ENCODE measurements at regions not wholly inside any gene's neighbourhood (a gene's known extent, or its start where the extent isn't known, plus 50 kb on each side); places are given as distances from the start of the nearest gene placed in this dataset.
A peak's percentile ranks its signal among the peaks of the same experiment; 100 is the strongest.
"Not testable (repeated sequence)": the region's sequence is repeated elsewhere in the genome, so short reads cannot be mapped to it uniquely, and the experiment has no call there.

DNA sequence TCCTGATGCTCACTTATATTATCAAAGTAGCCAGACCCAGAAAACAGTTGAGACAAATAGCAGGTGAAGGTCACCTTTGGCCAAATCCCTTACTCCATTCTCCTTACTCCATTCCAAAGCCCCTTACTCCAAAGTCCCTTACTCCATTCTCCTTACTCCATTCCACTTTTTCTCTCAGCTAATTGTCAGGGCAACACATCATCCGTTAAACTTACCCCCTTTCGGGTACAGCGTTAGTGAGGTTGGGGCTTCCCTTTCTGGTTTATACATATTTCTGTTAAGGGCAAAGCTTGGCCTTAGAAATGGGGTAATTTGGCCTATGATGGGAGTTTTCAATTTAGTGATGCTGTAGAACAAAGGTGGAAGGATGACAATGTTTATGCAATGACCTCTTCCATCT is 111.8 kb upstream of the CCND2 start:
- Mint-ChIP-seq H3K9me3 (no peaks in the 10 kb centered on the region), H3K27me3 (no peaks in the 10 kb centered on the region), H3K27ac (ENCODE audit: low read depth) (no peak overlapping the region), H3K4me1 (peaks cover 14% of the 10 kb centered on the region), H3K4me3 (no peak overlapping the region), H3K36me3 (ENCODE audit: insufficient read depth) (peaks cover 5% of the 10 kb centered on the region)
- no peak for DNase-seq (ENCODE audit: low spot score in 2 of 2)
- ATAC-seq (replicated peaks; ENCODE audit: extremely low read depth, poor library complexity, severe bottlenecking) = no peak

GRCh38 chr12:4160314-4161040 is 113.1 kb upstream of the CCND2 start:
- Mint-ChIP-seq H3K27me3 (no peaks in the 10 kb centered on the region), H3K4me3 (no peak overlapping the region), H3K9me3 (no peaks in the 10 kb centered on the region), H3K4me1 (peaks cover 25% of the 10 kb centered on the region), H3K27ac (ENCODE audit: low read depth) (no peak overlapping the region), H3K36me3 (ENCODE audit: insufficient read depth) (peaks cover 5% of the 10 kb centered on the region)
- DNase-seq (ENCODE audit: low spot score in 2 of 2) = no peak
- no peak for ATAC-seq (replicated peaks; ENCODE audit: extremely low read depth, poor library complexity, severe bottlenecking)

- Mint-ChIP-seq H3K27ac (ENCODE audit: low read depth) (no peak overlapping the region), H3K4me3 (no peak overlapping the region), H3K36me3 (ENCODE audit: insufficient read depth) (peaks cover 4% of the 10 kb centered on the region), H3K27me3 (no peaks in the 10 kb centered on the region), H3K9me3 (no peaks in the 10 kb centered on the region), H3K4me1 (peaks cover 23% of the 10 kb centered on the region)
- DNase-seq (ENCODE audit: low spot score in 2 of 2) (no peak), ATAC-seq (replicated peaks; ENCODE audit: extremely low read depth, poor library complexity, severe bottlenecking) (no peak)
These were observed 113.7 kb upstream of the CCND2 start for GRCh38 chr12:4159851-4160250.

DNA sequence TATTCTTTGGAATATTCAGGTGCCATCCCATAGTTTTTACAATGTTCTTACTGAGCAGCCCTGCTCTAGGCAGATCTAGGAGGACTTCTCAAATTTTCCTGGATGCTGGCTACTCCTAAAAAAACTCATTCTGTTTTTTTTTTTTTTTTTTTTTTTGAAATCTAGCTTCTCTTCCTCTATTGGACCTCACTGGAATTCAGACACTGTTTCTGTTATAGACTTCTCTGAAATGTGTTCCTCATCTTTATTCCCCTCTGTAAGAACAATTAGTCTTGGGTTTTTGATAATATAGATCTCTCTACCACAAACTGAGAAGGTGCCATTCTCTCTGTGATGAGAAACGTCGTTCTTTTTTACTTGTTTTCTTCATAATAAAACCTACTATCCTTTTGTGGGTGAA is 115.3 kb upstream of the CCND2 start:
- H3K4me3 Mint-ChIP-seq = no peak overlapping the region
- DNase-seq (ENCODE audit: low spot score in 2 of 2) = no peak
- H3K36me3 Mint-ChIP-seq (ENCODE audit: insufficient read depth) = peaks cover 2% of the 10 kb centered on the region
- ATAC-seq (replicated peaks; ENCODE audit: extremely low read depth, poor library complexity, severe bottlenecking) = no peak
- H3K27me3 Mint-ChIP-seq = no peaks in the 10 kb centered on the region
- H3K9me3 Mint-ChIP-seq = no peaks in the 10 kb centered on the region
- peaks cover 30% of the 10 kb centered on the region for H3K4me1 Mint-ChIP-seq
- no peak overlapping the region for H3K27ac Mint-ChIP-seq (ENCODE audit: low read depth)

- Mint-ChIP-seq H3K36me3 (ENCODE audit: insufficient read depth) (peaks cover 2% of the 10 kb centered on the region), H3K9me3 (no peaks in the 10 kb centered on the region), H3K4me3 (no peak overlapping the region), H3K4me1 (peaks cover 41% of the 10 kb centered on the region), H3K27ac (ENCODE audit: low read depth) (no peak overlapping the region), H3K27me3 (no peaks in the 10 kb centered on the region)
- ATAC-seq (replicated peaks; ENCODE audit: extremely low read depth, poor library complexity, severe bottlenecking) = no peak
- no peak for DNase-seq (ENCODE audit: low spot score in 2 of 2)
These were observed 116.4 kb upstream of the CCND2 start for GRCh38 chr12:4157122-4157521.

DNA sequence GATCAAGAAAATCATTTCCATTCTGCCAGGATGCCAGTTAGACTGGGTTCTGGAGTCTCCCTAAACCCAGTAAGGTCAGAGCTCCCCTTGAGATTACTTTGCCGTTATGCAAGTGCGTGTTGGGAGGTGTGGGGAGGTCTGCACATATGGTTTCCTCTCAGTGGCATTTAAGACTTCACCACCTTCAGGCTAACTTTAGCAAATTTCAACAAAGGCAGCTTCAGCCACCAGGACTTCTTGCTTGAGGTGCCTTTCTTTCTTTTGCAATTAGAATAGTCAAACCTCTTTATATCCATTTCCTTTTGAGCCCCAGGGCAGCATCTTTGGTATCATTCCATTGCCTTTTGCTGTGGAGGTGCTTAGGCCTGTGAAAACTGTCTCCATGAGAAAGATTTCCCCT is 117.2 kb upstream of the CCND2 start:
- peaks cover 2% of the 10 kb centered on the region for H3K36me3 Mint-ChIP-seq (ENCODE audit: insufficient read depth)
- DNase-seq (ENCODE audit: low spot score in 2 of 2) (no peak), ATAC-seq (replicated peaks; ENCODE audit: extremely low read depth, poor library complexity, severe bottlenecking) (no peak)
- no peaks in the 10 kb centered on the region for H3K9me3 Mint-ChIP-seq
- H3K27ac Mint-ChIP-seq (ENCODE audit: low read depth) = no peak overlapping the region
- peaks cover 43% of the 10 kb centered on the region for H3K4me1 Mint-ChIP-seq
- no peak overlapping the region for H3K4me3 Mint-ChIP-seq
- H3K27me3 Mint-ChIP-seq = no peaks in the 10 kb centered on the region

GRCh38 chr12:4154672-4155225 is 118.8 kb upstream of the CCND2 start:
- DNase-seq (ENCODE audit: low spot score in 2 of 2) = no peak
- Mint-ChIP-seq H3K27me3 (no peaks in the 10 kb centered on the region), H3K4me1 (peaks cover 43% of the 10 kb centered on the region), H3K27ac (ENCODE audit: low read depth) (no peak overlapping the region), H3K9me3 (no peaks in the 10 kb centered on the region), H3K36me3 (ENCODE audit: insufficient read depth) (peaks cover 2% of the 10 kb centered on the region), H3K4me3 (peak overlapping the region; percentile 6)
- no peak for ATAC-seq (replicated peaks; ENCODE audit: extremely low read depth, poor library complexity, severe bottlenecking)

DNA sequence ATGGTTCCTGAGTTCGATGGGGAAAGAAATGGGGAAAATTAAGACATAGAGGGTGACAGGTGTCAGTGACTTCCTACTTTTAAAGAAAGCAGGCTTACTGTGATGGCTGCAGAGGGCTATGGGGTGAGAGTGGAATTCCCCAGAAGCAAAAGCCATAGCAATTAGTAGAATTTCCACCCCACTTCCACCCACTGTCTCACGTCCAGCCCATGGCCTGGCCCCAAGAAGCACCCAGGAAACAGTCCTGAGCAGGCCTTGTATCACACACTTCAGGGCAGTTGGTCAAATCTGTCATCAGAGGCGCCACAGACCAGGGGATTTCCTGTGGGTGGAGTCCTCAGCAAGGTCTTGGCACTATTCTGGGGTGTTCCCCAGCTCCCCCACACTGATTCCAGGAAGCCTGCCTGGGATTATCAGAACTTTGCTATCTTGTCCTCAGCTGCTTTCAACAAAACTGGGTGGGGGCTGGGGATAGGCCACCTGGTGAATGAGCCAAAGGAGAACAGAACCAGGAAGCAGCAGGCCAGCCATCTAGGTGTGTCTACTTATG is 120.1 kb upstream of the CCND2 start:
- no peak for DNase-seq (ENCODE audit: low spot score in 2 of 2)
- Mint-ChIP-seq H3K4me1 (peaks cover 51% of the 10 kb centered on the region), H3K9me3 (no peaks in the 10 kb centered on the region), H3K4me3 (peak overlapping the region; percentile 34), H3K27ac (ENCODE audit: low read depth) (peak overlapping the region; percentile 83), H3K36me3 (ENCODE audit: insufficient read depth) (peaks cover under 1% of the 10 kb centered on the region), H3K27me3 (no peaks in the 10 kb centered on the region)
- ATAC-seq (replicated peaks; ENCODE audit: extremely low read depth, poor library complexity, severe bottlenecking) = peak; percentile 58

DNA sequence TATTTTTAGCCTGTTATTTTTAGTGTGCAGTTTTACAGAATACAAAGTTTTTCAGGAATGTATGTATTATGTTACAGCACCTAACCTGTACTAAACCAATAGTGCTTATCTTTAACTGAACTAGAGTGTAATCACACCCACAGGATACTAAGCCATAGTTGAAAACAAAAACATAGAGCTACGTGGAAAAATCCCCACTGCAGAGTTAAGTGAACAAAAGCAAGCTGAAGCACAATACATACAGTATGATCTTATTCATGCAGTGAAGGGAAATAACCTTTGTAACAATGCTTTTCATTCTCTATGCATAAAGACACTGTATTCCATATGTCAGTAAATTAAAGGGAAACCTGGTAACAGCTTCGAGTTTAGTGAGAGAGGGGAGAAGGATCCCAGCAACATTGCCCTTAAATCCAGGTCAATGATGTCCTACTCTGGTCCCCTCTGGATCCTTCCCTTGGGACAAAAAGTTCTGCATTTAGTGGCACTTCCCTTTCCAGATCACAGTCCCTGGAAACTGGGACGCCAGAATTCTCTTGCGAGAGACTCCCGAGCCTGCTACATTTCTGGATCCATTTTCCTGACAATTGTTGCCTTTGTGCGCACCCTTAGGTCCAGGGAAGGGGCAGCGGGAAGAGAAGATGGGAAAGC is 121.3 kb upstream of the CCND2 start:
- DNase-seq (ENCODE audit: low spot score in 2 of 2) (no peak), ATAC-seq (replicated peaks; ENCODE audit: extremely low read depth, poor library complexity, severe bottlenecking) (peak; percentile 35)
- Mint-ChIP-seq H3K36me3 (ENCODE audit: insufficient read depth) (no peaks in the 10 kb centered on the region), H3K4me1 (peaks cover 59% of the 10 kb centered on the region), H3K4me3 (no peak overlapping the region), H3K27me3 (no peaks in the 10 kb centered on the region), H3K27ac (ENCODE audit: low read depth) (peak overlapping the region; percentile 83), H3K9me3 (no peaks in the 10 kb centered on the region)

GRCh38 chr12:4151362-4152121 is 122.0 kb upstream of the CCND2 start:
- no peak for ATAC-seq (replicated peaks; ENCODE audit: extremely low read depth, poor library complexity, severe bottlenecking)
- Mint-ChIP-seq H3K4me3 (no peak overlapping the region), H3K4me1 (peaks cover 63% of the 10 kb centered on the region), H3K27me3 (no peaks in the 10 kb centered on the region), H3K9me3 (no peaks in the 10 kb centered on the region), H3K27ac (ENCODE audit: low read depth) (peak overlapping the region; percentile 83), H3K36me3 (ENCODE audit: insufficient read depth) (no peaks in the 10 kb centered on the region)
- DNase-seq (ENCODE audit: low spot score in 2 of 2) = no peak

- H3K4me1 Mint-ChIP-seq = peaks cover 62% of the 10 kb centered on the region
- H3K4me3 Mint-ChIP-seq; H3K36me3 Mint-ChIP-seq (ENCODE audit: insufficient read depth); H3K27me3 Mint-ChIP-seq; ATAC-seq (replicated peaks; ENCODE audit: extremely low read depth, poor library complexity, severe bottlenecking); H3K27ac Mint-ChIP-seq (ENCODE audit: low read depth); DNase-seq (ENCODE audit: low spot score in 2 of 2); H3K9me3 Mint-ChIP-seq: not testable (repeated sequence)
These were observed 123.2 kb upstream of the CCND2 start for GRCh38 chr12:4150355-4150754.

GRCh38 chr12:4148418-4149056 is 125.0 kb upstream of the CCND2 start:
- ATAC-seq (replicated peaks; ENCODE audit: extremely low read depth, poor library complexity, severe bottlenecking) (peak; percentile 50), DNase-seq (ENCODE audit: low spot score in 2 of 2) (peak in 1 of 2 donors; percentile 30)
- no peak overlapping the region for H3K4me3 Mint-ChIP-seq
- H3K4me1 Mint-ChIP-seq = peaks cover 63% of the 10 kb centered on the region
- no peaks in the 10 kb centered on the region for H3K36me3 Mint-ChIP-seq (ENCODE audit: insufficient read depth)
- H3K9me3 Mint-ChIP-seq = no peaks in the 10 kb centered on the region
- H3K27ac Mint-ChIP-seq (ENCODE audit: low read depth) = peak overlapping the region; percentile 29
- no peaks in the 10 kb centered on the region for H3K27me3 Mint-ChIP-seq

Measured in central memory CD8-positive, alpha-beta T cell (primary cell).